ENCODE measurements at regions not wholly inside any gene's neighbourhood (a gene's known extent, or its start where the extent isn't known, plus 50 kb on each side); places are given as distances from the start of the nearest gene placed in this dataset.
"Not testable (repeated sequence)": the region's sequence is repeated elsewhere in the genome, so short reads cannot be mapped to it uniquely, and the experiment has no call there.

GRCh38 chr2:47964277-47964676 is 58.0 kb upstream of the FBXO11 start:
- DNase-seq = no peak

DNA sequence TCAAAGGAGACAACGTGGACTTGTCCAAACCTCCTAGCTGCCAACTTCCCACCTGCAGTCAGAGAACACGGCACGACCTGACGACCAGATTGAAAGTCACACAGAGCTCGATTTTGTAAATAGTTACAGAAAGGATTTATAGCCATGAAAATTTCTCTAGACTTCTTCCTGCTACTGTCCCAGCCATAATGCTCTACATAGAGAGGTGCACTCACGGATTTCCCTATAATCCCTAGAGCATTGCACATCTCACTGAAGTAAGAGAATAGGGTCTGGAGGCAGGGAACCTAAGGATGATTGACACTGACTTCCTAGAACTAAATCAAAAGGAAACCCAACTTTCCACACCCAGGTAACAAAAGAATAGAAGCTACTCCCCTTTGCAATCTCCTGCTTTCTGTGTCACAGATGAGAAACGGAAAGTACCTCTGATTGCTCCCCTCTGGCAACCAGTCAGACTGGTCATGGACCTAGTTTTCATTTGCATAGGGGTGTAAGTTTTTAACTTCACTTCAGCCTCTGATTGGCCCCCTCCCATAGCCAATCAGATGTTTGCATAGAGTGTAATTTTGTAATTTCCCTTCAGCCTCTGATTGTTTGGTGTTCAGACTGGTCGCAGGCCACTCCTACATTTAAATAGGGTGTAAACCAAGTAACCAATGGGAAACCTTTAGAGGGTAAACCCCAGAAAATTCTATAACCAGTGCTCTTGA is 58.6 kb upstream of the FBXO11 start:
- DNase-seq = no peak

GRCh38 chr2:47976728-47977127 is 70.4 kb upstream of the FBXO11 start:
- DNase-seq = not testable (repeated sequence)

DNA sequence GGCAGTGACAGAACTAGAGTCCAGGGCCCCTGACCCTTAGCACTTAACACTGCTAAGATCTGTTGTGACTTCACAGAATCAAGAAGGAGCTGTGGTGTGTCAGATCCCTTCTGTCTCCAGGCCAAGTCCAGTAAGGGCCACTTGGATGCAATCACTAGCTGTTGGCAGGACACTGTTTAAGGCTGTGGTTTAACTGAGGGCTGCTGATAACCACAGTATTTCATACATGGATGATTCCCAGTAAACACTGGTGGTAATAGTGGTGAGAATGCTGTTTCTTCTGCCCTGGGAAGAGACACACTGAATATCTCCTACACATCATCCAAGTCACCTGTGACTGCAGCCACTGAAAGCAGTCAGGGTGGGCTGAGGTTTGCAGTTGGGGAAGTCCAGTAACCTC is 77.7 kb upstream of the FBXO11 start:
- peak; percentile 0 for DNase-seq

- DNase-seq = no peak
These were observed 84.2 kb upstream of the FBXO11 start for GRCh38 chr2:47990503-47990902.

DNA sequence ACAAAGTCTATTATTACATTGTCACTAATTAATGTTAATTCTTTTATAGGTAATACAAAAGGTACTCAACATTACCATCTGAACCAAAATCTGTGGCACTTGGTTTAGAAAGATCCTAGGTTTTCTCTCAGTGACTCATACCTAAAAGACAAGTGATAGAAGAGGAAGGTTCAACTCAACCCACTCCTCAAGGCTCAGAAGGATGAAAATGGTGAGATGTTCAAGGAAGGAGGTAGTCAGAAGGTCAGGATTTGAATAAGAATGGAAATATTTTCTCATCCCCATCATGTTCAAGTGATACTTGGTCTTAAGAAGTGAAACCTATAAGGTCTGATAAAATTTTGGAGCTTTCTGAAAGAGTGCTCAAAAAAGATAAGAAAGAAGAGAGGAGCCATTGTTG is 86.4 kb upstream of the FBXO11 start:
- no peak for DNase-seq

- DNase-seq = no peak
These were observed 90.5 kb upstream of the FBXO11 start for GRCh38 chr2:47996808-47997207.

- no peak for DNase-seq
These were observed 93.2 kb upstream of the FBXO11 start for GRCh38 chr2:47999512-47999911.

DNA sequence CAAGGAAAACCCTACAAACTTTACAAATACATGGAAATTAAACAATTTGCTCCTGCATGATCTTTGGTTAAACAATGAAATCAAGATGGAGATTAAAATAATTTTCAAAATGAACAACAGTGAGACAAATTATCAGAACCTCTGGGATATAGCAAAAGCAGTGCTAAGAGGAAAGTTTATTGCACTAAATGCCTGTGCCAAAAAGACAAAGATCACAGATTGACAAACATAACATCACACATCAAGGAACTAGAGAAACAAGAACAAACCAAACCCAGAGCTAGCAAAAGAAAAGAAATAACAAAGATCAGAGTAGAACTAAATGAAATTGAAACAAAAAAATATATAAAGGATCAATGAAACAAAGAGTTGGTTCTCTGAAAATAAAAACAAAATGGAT is 95.2 kb upstream of the FBXO11 start:
- no peak for DNase-seq

DNA sequence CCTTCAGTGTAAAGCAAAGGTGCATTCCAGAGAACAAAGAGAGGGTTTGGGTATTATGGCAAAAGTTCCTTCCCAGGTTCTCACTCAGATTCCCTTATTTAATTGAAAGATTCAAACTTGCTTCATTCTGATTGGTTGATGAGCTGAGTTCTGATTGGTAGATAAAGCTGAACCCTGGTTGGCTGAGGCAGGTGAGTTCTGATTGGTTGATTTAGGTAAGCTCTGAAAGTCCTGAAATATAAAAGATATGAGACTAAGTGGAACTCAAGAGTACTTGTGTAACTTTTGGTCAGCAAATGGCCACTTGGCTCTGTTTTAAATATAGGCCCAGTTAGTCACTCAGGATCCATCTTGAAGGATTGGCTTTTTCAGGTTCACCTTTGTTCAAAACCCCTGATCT is 99.8 kb upstream of the FBXO11 start:
- DNase-seq = no peak

- no peak for DNase-seq
These were observed 101.5 kb upstream of the FBXO11 start for GRCh38 chr2:48007699-48008268.

- no peak for DNase-seq
These were observed 103.0 kb upstream of the FBXO11 start for GRCh38 chr2:48009256-48009655.

DNA sequence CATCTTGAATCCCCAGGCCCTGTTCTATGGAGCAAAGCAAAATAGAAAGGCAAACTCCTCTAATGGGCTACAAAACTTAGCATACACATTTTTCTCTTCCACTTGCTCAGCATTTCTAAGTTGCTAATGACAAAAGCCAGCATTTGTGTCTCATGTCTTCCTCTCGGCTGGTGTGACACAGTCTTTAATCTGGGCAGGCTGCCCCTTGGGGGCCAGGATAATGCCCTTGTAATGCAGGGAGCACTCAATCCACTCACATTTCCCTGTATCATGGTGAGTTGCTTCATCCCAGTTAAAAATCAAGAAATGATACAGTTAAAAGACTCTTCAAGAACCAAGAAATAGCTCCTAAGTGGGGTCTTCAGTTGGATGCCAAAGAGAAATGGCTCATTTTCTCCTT is 109.1 kb upstream of the FBXO11 start:
- no peak for DNase-seq

GRCh38 chr2:48016225-48017019 is 110.1 kb upstream of the FBXO11 start:
- DNase-seq = no peak

- DNase-seq = no peak
These were observed 110.8 kb upstream of the FBXO11 start for GRCh38 chr2:48017136-48017535.

DNA sequence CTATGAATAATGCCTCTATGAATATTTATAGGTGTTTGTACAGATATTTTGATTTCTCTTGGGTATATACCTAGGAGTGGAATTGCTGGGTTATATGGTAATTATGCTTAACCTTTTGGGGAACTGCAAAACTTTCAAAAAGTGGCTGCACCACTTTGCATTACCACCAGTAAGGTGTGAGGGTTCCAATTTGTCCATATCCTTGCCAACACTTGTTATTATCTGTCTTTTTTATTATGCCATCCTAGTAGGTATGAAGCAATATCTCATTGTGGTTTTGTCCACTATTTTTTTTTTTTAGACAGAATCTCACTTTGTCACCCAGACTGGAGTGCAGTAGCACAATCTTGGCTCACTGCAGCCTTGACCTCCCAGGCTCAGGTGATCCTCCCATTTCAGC is 112.2 kb upstream of the FBXO11 start:
- DNase-seq = no peak

GRCh38 chr2:48026865-48027264 is 120.6 kb upstream of the FBXO11 start:
- DNase-seq = no peak

DNA sequence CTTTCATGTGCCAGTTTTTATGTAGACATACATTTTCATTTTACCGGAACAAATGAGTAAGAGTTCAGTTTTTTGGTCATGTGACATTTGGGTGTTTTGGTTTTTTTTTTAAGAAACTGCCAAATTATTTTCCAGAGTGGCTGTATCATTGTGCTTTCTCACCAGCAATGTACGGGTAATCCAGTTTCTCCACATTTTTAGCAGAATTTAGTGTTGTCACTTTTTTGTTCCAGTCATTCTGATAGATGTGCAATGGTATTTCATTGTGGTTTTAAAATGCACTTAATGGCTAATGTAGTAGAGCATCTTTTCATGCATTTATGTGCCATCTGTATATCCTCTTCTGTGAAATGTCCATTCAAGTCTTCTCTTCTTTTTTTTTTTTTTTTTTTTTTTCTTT is 126.5 kb upstream of the FBXO11 start:
- DNase-seq = no peak

GRCh38 chr2:48034295-48034694 is 128.0 kb upstream of the FBXO11 start:
- no peak for DNase-seq

DNA sequence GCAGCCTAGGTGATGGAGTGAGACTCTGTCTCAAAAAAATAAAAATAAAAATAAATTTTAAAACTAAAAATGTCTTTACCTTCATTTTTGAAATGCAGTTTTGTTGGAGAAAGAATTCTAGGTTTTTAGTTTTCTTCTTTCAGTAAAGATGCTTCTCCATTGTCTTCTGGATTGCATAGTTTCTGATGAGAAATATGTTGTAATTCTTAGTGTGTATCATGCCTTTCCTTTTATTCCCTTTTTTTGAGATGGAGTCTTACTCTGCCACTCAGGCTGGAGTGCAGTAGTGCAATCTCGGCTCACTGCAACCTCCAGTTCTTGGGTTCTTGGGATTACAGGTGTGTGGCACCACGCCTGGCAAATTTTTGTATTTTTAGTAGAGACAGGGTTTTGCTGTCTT is 130.0 kb upstream of the FBXO11 start:
- no peak for DNase-seq

GRCh38 chr2:48039209-48039990 is 133.1 kb upstream of the FBXO11 start:
- no peak for DNase-seq

DNA sequence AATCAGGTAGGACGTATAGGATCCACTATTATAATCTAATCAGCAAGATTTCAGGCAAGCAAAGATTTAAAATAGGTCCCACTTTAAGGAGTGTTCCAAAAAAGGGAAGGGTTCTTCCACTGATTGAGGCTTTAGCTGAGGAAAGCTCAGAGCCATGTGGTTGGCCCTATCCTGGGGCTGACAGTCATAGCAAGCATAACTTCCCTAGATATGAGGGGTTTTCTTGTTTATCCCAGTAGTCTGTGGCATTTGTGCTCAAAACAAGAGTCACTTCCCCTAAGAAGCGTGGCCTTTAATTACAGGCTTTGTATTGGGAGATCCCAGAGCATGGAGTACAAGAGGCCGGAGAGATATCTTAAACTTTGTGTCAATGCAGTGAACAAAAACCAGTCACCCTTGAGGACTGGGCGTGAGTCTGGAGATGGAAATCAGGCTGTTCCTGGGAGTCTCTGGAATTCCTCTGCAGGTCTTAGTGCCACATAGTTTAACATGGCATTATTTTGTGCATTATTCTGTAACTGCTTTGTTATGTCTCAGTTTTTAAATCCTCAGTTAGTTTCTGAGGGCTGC is 136.9 kb upstream of the FBXO11 start:
- DNase-seq = no peak

- DNase-seq = no peak
These were observed 137.4 kb upstream of the FBXO11 start for GRCh38 chr2:48043746-48044145.
